Endodermal cell (in vitro differentiated cells): ENCODE measurements at regions not wholly inside any gene's neighbourhood (a gene's known extent, or its start where the extent isn't known, plus 50 kb on each side); places are given as distances from the start of the nearest gene placed in this dataset.

Experiments used
- DNase-seq: peaks from one replicate; pipeline ENCODE4 v3.0.0-alpha.2; 2017
- H3K27ac ChIP-seq: 2 replicates; pipeline ENCODE4 v1.5.1; 2013; ENCODE audit warnings: mild to moderate bottlenecking, low read depth, low read length, moderate library complexity
- H3K27me3 ChIP-seq: 2 replicates; pipeline ENCODE4 v1.6.1; 2013; ENCODE audit warnings: mild to moderate bottlenecking, low read length, moderate library complexity; ENCODE audit not compliant: insufficient read depth, control insufficient read depth, poor library complexity, severe bottlenecking
- H3K36me3 ChIP-seq: 2 replicates; pipeline ENCODE4 v1.7.0; 2013; ENCODE audit warnings: mild to moderate bottlenecking, low read length, moderate library complexity; ENCODE audit not compliant: control insufficient read depth, insufficient read depth
- H3K4me1 ChIP-seq: one replicate; pipeline ENCODE4 v1.7.0; 2013; ENCODE audit warnings: low read length; ENCODE audit not compliant: control insufficient read depth, insufficient read depth
- H3K4me3 ChIP-seq: 2 replicates; pipeline ENCODE4 v1.5.1; 2013; ENCODE audit warnings: mild to moderate bottlenecking, low read length, moderate library complexity
- H3K9ac ChIP-seq: 2 replicates; pipeline ENCODE4 v1.6.1; 2013; ENCODE audit warnings: mild to moderate bottlenecking, low read length, moderate library complexity; ENCODE audit not compliant: poor library complexity, severe bottlenecking; ENCODE audit errors: extremely low read depth
- H3K9me3 ChIP-seq: 2 replicates; pipeline ENCODE4 v1.6.1; 2013; ENCODE audit warnings: mild to moderate bottlenecking, low read length, moderate library complexity; ENCODE audit not compliant: control insufficient read depth
- H3K27ac Mint-ChIP-seq: 2 replicates; pipeline ENCODE4 v1.8.0; 2020; ENCODE audit warnings: mixed read lengths
- H3K27me3 Mint-ChIP-seq: 2 replicates; pipeline ENCODE4 v1.8.0; 2021; ENCODE audit warnings: mild to moderate bottlenecking, mixed read lengths; ENCODE audit not compliant: insufficient read depth
- H3K36me3 Mint-ChIP-seq: 2 replicates; pipeline ENCODE4 v1.8.0; 2020; ENCODE audit warnings: low read depth, mixed read lengths
- H3K4me1 Mint-ChIP-seq: 2 replicates; pipeline ENCODE4 v1.8.0; 2020; ENCODE audit warnings: mixed read lengths
- H3K4me3 Mint-ChIP-seq: 2 replicates; pipeline ENCODE4 v1.8.0; 2020; ENCODE audit warnings: mild to moderate bottlenecking, moderate library complexity, mixed read lengths
- H3K9me3 Mint-ChIP-seq: 2 replicates; pipeline ENCODE4 v1.8.0; 2020; ENCODE audit warnings: mild to moderate bottlenecking, mixed read lengths
- WGBS, 2 experiments: methylation state at CpG; one replicate each; pipeline versions ENCODE4 v1.1.5 to v1.1.7; 2013; ENCODE audit warnings: missing lambda C conversion rate in 2 of 2, mixed read lengths in 1 of 2; ENCODE audit not compliant: insufficient coverage in 1 of 2, insufficient read length in 1 of 2; 5-methylcytosine and 5-hydroxymethylcytosine counted together
- TF ChIP-seq, protein P1 (sequence below): fragments of 200-600 bp; sonication (generic); conservative IDR thresholded peaks from 2 replicates; pipeline ENCODE4 v1.5.0; 2021; ENCODE audit warnings: antibody characterized with exemption, mild to moderate bottlenecking

- TF ChIP-seq, protein P1, sequence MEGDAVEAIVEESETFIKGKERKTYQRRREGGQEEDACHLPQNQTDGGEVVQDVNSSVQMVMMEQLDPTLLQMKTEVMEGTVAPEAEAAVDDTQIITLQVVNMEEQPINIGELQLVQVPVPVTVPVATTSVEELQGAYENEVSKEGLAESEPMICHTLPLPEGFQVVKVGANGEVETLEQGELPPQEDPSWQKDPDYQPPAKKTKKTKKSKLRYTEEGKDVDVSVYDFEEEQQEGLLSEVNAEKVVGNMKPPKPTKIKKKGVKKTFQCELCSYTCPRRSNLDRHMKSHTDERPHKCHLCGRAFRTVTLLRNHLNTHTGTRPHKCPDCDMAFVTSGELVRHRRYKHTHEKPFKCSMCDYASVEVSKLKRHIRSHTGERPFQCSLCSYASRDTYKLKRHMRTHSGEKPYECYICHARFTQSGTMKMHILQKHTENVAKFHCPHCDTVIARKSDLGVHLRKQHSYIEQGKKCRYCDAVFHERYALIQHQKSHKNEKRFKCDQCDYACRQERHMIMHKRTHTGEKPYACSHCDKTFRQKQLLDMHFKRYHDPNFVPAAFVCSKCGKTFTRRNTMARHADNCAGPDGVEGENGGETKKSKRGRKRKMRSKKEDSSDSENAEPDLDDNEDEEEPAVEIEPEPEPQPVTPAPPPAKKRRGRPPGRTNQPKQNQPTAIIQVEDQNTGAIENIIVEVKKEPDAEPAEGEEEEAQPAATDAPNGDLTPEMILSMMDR: no peak
- no peak overlapping the region for H3K27ac ChIP-seq
- no peak overlapping the region for H3K27ac Mint-ChIP-seq
- no peaks in the 10 kb centered on the region for H3K4me1 ChIP-seq
- no peaks in the 10 kb centered on the region for H3K27me3 ChIP-seq
- H3K4me1 Mint-ChIP-seq: peaks cover 16% of the 10 kb centered on the region
- H3K9me3 Mint-ChIP-seq: peaks cover 2% of the 10 kb centered on the region
- no peak overlapping the region for H3K4me3 ChIP-seq
- WGBS, 2 experiments: 99 to 100% methylated on average over 2 to 4 of the region's 4 CpGs
- no peak overlapping the region for H3K9ac ChIP-seq
- H3K36me3 ChIP-seq: no peaks in the 10 kb centered on the region
- H3K36me3 Mint-ChIP-seq: no peaks in the 10 kb centered on the region
- DNase-seq: no peak
- no peak overlapping the region for H3K4me3 Mint-ChIP-seq
- H3K27me3 Mint-ChIP-seq: no peaks in the 10 kb centered on the region
- no peaks in the 10 kb centered on the region for H3K9me3 ChIP-seq
These were observed 113.0 kb downstream of the ANXA1 start for GRCh38 chr9:73264631-73265030.

DNA sequence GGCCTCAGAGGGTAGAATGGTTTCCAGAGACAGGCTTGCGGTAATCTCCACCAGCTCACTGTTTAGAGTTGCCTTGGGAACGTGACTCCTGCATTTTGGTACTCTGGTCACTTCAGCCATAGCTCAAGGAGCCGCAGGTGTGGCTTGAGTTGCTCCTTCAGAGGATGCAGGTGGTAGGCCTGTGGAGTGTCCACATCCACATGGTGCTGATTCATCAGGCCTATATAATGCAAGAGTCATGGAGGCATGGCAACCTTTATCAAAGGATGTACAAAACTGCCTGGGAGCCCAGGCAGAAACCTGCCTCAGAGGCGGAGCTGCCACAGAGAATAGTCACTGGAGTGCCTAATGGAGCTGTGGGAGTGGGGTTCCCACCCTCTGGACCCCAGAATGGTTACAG lies 114.2 kb downstream of the ANXA1 start:
- H3K27ac Mint-ChIP-seq: no peak overlapping the region

DNA sequence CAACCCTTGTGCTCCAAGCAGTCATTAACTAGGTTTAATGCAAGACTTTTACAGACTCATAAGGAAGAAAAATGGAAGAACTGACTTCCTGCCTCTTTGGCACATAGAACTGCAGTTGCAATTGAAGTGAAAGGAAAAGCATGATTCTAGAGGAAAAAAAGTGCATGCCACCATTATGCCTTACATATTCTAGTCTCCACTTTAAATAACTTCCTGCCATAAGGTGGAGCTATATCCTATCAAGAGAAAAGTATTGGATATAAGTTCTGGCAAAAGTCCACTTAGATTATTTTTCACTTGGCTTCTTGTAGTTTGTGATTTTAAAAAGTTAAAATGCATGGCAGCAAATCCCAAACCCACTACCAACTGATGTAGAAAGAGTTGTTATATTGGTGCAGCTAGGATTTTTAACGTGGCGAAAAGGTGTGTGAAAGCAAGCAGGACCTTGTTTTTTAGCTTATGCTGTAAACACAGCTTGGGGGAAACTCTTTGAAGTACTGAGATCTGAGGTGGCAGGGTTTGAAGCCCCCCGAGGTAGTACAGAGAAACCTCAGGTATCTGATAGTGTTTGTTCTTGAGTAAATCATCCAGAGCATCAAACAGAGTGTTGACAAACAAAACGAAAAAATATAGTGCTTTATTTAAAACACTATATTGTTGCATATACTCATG lies 117.9 kb downstream of the ANXA1 start:
- peak overlapping the region; percentile 41 for H3K27ac Mint-ChIP-seq
- peak overlapping the region; percentile 15 for H3K4me3 Mint-ChIP-seq
- peaks cover 6% of the 10 kb centered on the region for H3K27me3 Mint-ChIP-seq
- DNase-seq: peak; percentile 60
- H3K4me1 ChIP-seq: peaks cover 4% of the 10 kb centered on the region
- no peak overlapping the region for H3K27ac ChIP-seq
- H3K36me3 Mint-ChIP-seq: no peaks in the 10 kb centered on the region
- no peaks in the 10 kb centered on the region for H3K9me3 ChIP-seq
- peak overlapping the region; percentile 3 for H3K4me3 ChIP-seq
- H3K36me3 ChIP-seq: no peaks in the 10 kb centered on the region
- H3K9ac ChIP-seq: no peak overlapping the region
- peaks cover 14% of the 10 kb centered on the region for H3K27me3 ChIP-seq
- TF ChIP-seq, protein P1: peak; percentile 69
- peaks cover 42% of the 10 kb centered on the region for H3K4me1 Mint-ChIP-seq
- 0 to 35% methylated on average over 1 to 4 of the region's 4 CpGs for WGBS, 2 experiments
- H3K9me3 Mint-ChIP-seq: peaks cover 2% of the 10 kb centered on the region

More for the DNA sequence above, 114.2 kb downstream of the ANXA1 start:
- TF ChIP-seq, protein P1: no peak
- Mint-ChIP-seq H3K9me3 (peaks cover 2% of the 10 kb centered on the region), H3K36me3 (no peaks in the 10 kb centered on the region), H3K4me3 (no peak overlapping the region), H3K27me3 (no peaks in the 10 kb centered on the region), H3K4me1 (peaks cover 28% of the 10 kb centered on the region)
- no peak overlapping the region for H3K4me3 ChIP-seq
- H3K27me3 ChIP-seq: peaks cover 5% of the 10 kb centered on the region
- no peaks in the 10 kb centered on the region for H3K9me3 ChIP-seq
- 93 to 100% methylated on average over 3 to 4 of the region's 4 CpGs for WGBS, 2 experiments
- H3K27ac ChIP-seq: no peak overlapping the region
- no peaks in the 10 kb centered on the region for H3K4me1 ChIP-seq
- no peak for DNase-seq
- H3K9ac ChIP-seq: no peak overlapping the region
- no peaks in the 10 kb centered on the region for H3K36me3 ChIP-seq
